Calu3 (cell line): ENCODE measurements at regions not wholly inside any gene's neighbourhood (a gene's known extent, or its start where the extent isn't known, plus 50 kb on each side); places are given as distances from the start of the nearest gene placed in this dataset.

Experiments
- BruUV-seq: library from RNA; stranded (reverse); fragments of 400-500 nt; replicated peaks from 2 replicates; lab custom pipeline; 2021; lab: Mats Ljungman, UMichigan
- CTCF ChIA-PET: fragments of 300-600 bp; sonication (Branson Sonifier 250); formaldehyde crosslinking; loops from one replicate; lab custom pipeline; 2022; ENCODE audit warnings: antibody characterized with exemption; lab: Charles Lee
- DNase-seq: peaks from one replicate; pipeline ENCODE4 v3.0.0; 2022
- H3K27ac Mint-ChIP-seq: one replicate; pipeline ENCODE4 v1.8.0; 2022; ENCODE audit warnings: mixed read lengths; ENCODE audit not compliant: unreplicated experiment
- H3K27me3 Mint-ChIP-seq: one replicate; pipeline ENCODE4 v1.8.0; 2022; ENCODE audit warnings: mixed read lengths; ENCODE audit not compliant: unreplicated experiment
- H3K36me3 Mint-ChIP-seq: one replicate; pipeline ENCODE4 v1.8.0; 2022; ENCODE audit warnings: mild to moderate bottlenecking, moderate library complexity, mixed read lengths; ENCODE audit not compliant: insufficient read depth, unreplicated experiment
- H3K4me1 Mint-ChIP-seq: one replicate; pipeline ENCODE4 v1.8.0; 2022; ENCODE audit warnings: mild to moderate bottlenecking, low read depth, mixed read lengths; ENCODE audit not compliant: unreplicated experiment
- H3K4me3 Mint-ChIP-seq: one replicate; pipeline ENCODE4 v1.8.0; 2022; ENCODE audit warnings: mild to moderate bottlenecking, low read depth, moderate library complexity, mixed read lengths; ENCODE audit not compliant: unreplicated experiment
- H3K9me3 Mint-ChIP-seq: one replicate; pipeline ENCODE4 v1.8.0; 2022; ENCODE audit warnings: low read depth, mixed read lengths; ENCODE audit not compliant: unreplicated experiment
- CTCF ChIP-seq: fragments of 200-600 bp; IDR thresholded peaks from one replicate; pipeline ENCODE4 v1.8.0; 2022; ENCODE audit warnings: antibody characterized with exemption; ENCODE audit not compliant: unreplicated experiment
- intact Hi-C: fragments of 100-400 bp; cut with micrococcal nuclease; formaldehyde crosslinking; loops from one replicate; pipeline ENCODE4 v1.10.0; 2022; ENCODE audit not compliant: unreplicated experiment

- no peak for TF ChIP-seq CTCF
- no peaks in the 10 kb centered on the region for H3K27me3 Mint-ChIP-seq
- no peak overlapping the region for H3K4me3 Mint-ChIP-seq
- H3K9me3 Mint-ChIP-seq, result no peaks in the 10 kb centered on the region
- BruUV-seq, result no TSS peak
- no peak overlapping the region for H3K27ac Mint-ChIP-seq
- intact Hi-C loops, result no loop called here
- no peaks in the 10 kb centered on the region for H3K4me1 Mint-ChIP-seq
- no peak for DNase-seq
- H3K36me3 Mint-ChIP-seq, result no peaks in the 10 kb centered on the region
- CTCF ChIA-PET, result no interaction called here
These were observed 53.4 kb upstream of the RALGAPA2 start for GRCh38 chr20:20765696-20766365.

GRCh38 chr20:20763650-20764049, 51.2 kb upstream of the RALGAPA2 start:
- Mint-ChIP-seq H3K4me3 (no peak overlapping the region), H3K27me3 (no peaks in the 10 kb centered on the region), H3K27ac (no peak overlapping the region), H3K9me3 (no peaks in the 10 kb centered on the region), H3K36me3 (no peaks in the 10 kb centered on the region), H3K4me1 (no peaks in the 10 kb centered on the region)
- CTCF ChIA-PET, result no interaction called here
- BruUV-seq, result no TSS peak
- DNase-seq, result no peak
- intact Hi-C loops, result no loop called here
- TF ChIP-seq CTCF, result no peak
